Adrenal gland (tissue), 9 donors: ENCODE measurements at regions not wholly inside any gene's neighbourhood (a gene's known extent, or its start where the extent isn't known, plus 50 kb on each side); places are given as distances from the start of the nearest gene placed in this dataset.

ENCODE experiments used
- DNase-seq, 7 donors: peaks; one replicate each; pipeline ENCODE4 v3.0.0-alpha.2; 2019 to 2020
- H3K27ac ChIP-seq, 5 donors: fragments of 200-600 bp; sonication (generic) in 4 of 5; 1 replicate in 3 of 5; 2 replicates in 2 of 5; pipeline versions ENCODE4 v1.5.1 to v1.8.0; 2016 to 2020; ENCODE audit warnings: mild to moderate bottlenecking in 1 of 5
- H3K27me3 ChIP-seq: fragments of 200-600 bp; 2 replicates; pipeline ENCODE4 v1.8.0; 2021
- H3K36me3 ChIP-seq, 2 donors: fragments of 200-600 bp; replicated peaks in 1 of 2; 1 replicate in 1 of 2; 2 replicates in 1 of 2; pipeline versions ENCODE4 v1.5.1 to v1.8.0; 2018 to 2022
- H3K4me1 ChIP-seq, 2 donors: fragments of 200-600 bp; replicated peaks in 1 of 2; 1 replicate in 1 of 2; 2 replicates in 1 of 2; pipeline versions ENCODE4 v1.5.1 to v1.8.0; 2018 to 2021
- H3K4me3 ChIP-seq, 4 donors: fragments of 200-600 bp; sonication (generic) in 3 of 4; one replicate each; pipeline ENCODE4 v1.5.1; 2016 to 2018
- H3K9me3 ChIP-seq, 3 donors: fragments of 200-600 bp; sonication (generic) in 1 of 3; replicated peaks in 1 of 3; 1 replicate in 2 of 3; 2 replicates in 1 of 3; pipeline versions ENCODE4 v1.5.1 to v1.8.0; 2016 to 2021
- CTCF ChIP-seq, 6 experiments: fragments of 450-650 bp in 4 of 6; fragments of 200-600 bp in 2 of 6; sonication (generic) in 1 of 6; IDR thresholded peaks; 1 replicate in 5 of 6; 2 replicates in 1 of 6; pipeline versions ENCODE4 v1.5.1 to v1.8.0; 2016 to 2021; ENCODE audit warnings: antibody characterized with exemption in 6 of 6, mild to moderate bottlenecking in 2 of 6, moderate library complexity in 1 of 6
- POLR2A ChIP-seq, 2 donors: fragments of 450-650 bp; IDR thresholded peaks; one replicate each; pipeline ENCODE4 v1.6.1; 2017; ENCODE audit warnings: antibody characterized with exemption in 2 of 2, mild to moderate bottlenecking in 2 of 2, moderate library complexity in 1 of 2
- WGBS, 4 donors: extraction: QIAGEN DNeasy Blood & Tissue Kit in 2 of 4; methylation state at CpG; one replicate each; pipeline versions ENCODE4 v1.1.5 to v1.1.7; 2013 to 2017; 5-methylcytosine and 5-hydroxymethylcytosine counted together
- intact Hi-C, 2 donors: fragments of 100-400 bp; cut with DNase I; formaldehyde crosslinking; loops; one replicate each; pipeline versions ENCODE4 v1.14.1 to v1.15.0; 2022 to 2023
- donor health status: healthy with polysubstance abuse.
- donor health status: Bipolar disorder and iron deficiency.
- donor health status: DM: yes; HTN: yes; CAD: no.
- donor health status: DM: no; HTN: no; CAD: no.
- donor health status: DM: no; HTN: no; CAD: no.

GRCh38 chr17:55959756-55960155, 193.5 kb upstream of the ANKFN1 start:
- Histone ChIP-seq H3K4me3 (no peak overlapping the region), H3K9me3 (no peaks in the 10 kb centered on the region), H3K27me3 (no peaks in the 10 kb centered on the region), H3K36me3 (no peaks in the 10 kb centered on the region), H3K4me1 (no peaks in the 10 kb centered on the region), H3K27ac (no peak overlapping the region)
- 47 to 67% (median 63%) methylated on average over 5 of the region's 5 CpGs for WGBS, 4 donors
- DNase-seq: no peak
- TF ChIP-seq POLR2A (IDR thresholded peaks at IDR 0.05) (no peak), CTCF (IDR thresholded peaks at IDR 0.05) (no peak)
- intact Hi-C loops: no loop called here

- Histone ChIP-seq H3K9me3 (no peaks in the 10 kb centered on the region), H3K27ac (no peak overlapping the region), H3K4me1 (no peaks in the 10 kb centered on the region), H3K27me3 (no peaks in the 10 kb centered on the region), H3K36me3 (no peaks in the 10 kb centered on the region), H3K4me3 (no peak overlapping the region)
- DNase-seq: no peak
- intact Hi-C loops: no loop called here
- TF ChIP-seq CTCF (IDR thresholded peaks at IDR 0.05) (no peak), POLR2A (IDR thresholded peaks at IDR 0.05) (no peak)
- 79 to 88% (median 85%) methylated on average over 3 of the region's 3 CpGs for WGBS, 4 donors
Measured at GRCh38 chr17:55961386-55961785, 191.9 kb upstream of the ANKFN1 start.

GRCh38 chr17:55962951-55963401, 190.3 kb upstream of the ANKFN1 start:
- H3K4me1 ChIP-seq: no peaks in the 10 kb centered on the region
- H3K27ac ChIP-seq: no peak overlapping the region

GRCh38 chr17:55964191-55964590, 189.1 kb upstream of the ANKFN1 start:
- no peaks in the 10 kb centered on the region for H3K27me3 ChIP-seq
- H3K9me3 ChIP-seq: no peaks in the 10 kb centered on the region
- intact Hi-C loops: no loop called here
- WGBS, 4 donors: 85 to 89% (median 88%) methylated on average over 4 to 5 of the region's 5 CpGs
- no peaks in the 10 kb centered on the region for H3K4me1 ChIP-seq
- H3K4me3 ChIP-seq: no peak overlapping the region
- no peak for DNase-seq
- H3K36me3 ChIP-seq: no peaks in the 10 kb centered on the region
- TF ChIP-seq POLR2A (IDR thresholded peaks at IDR 0.05) (no peak), CTCF (IDR thresholded peaks at IDR 0.05) (no peak)
- no peak overlapping the region for H3K27ac ChIP-seq

More at GRCh38 chr17:55962951-55963401, 190.3 kb upstream of the ANKFN1 start:
- Histone ChIP-seq H3K27me3 (no peaks in the 10 kb centered on the region), H3K9me3 (no peaks in the 10 kb centered on the region), H3K4me3 (no peak overlapping the region), H3K36me3 (no peaks in the 10 kb centered on the region)
- TF ChIP-seq POLR2A (IDR thresholded peaks at IDR 0.05) (no peak), CTCF (IDR thresholded peaks at IDR 0.05) (no peak)
- intact Hi-C loops: no loop called here
- 31 to 41% (median 38%) methylated on average over 5 to 6 of the region's 6 CpGs for WGBS, 4 donors
- DNase-seq: no peak
